Skeletal muscle satellite cell (primary cell): ENCODE measurements at regions not wholly inside any gene's neighbourhood (a gene's known extent, or its start where the extent isn't known, plus 50 kb on each side); places are given as distances from the start of the nearest gene placed in this dataset.
"Not testable (repeated sequence)": the region's sequence is repeated elsewhere in the genome, so short reads cannot be mapped to it uniquely, and the experiment has no call there.

Source experiments
- H3K27me3 ChIP-seq: 2 replicates; pipeline ENCODE4 v1.7.0; 2013; ENCODE audit warnings: low read length; ENCODE audit not compliant: control insufficient read depth, insufficient read depth
- H3K36me3 ChIP-seq: 2 replicates; pipeline ENCODE4 v1.7.0; 2013; ENCODE audit warnings: mild to moderate bottlenecking, control low read depth, low read length; ENCODE audit not compliant: insufficient read depth
- H3K4me1 ChIP-seq: 2 replicates; pipeline ENCODE4 v1.7.0; 2013; ENCODE audit warnings: low read length; ENCODE audit not compliant: control insufficient read depth, insufficient read depth
- H3K4me2 ChIP-seq: 2 replicates; pipeline ENCODE4 v1.7.0; 2013; ENCODE audit warnings: mild to moderate bottlenecking, low read length
- H3K4me3 ChIP-seq: 2 replicates; pipeline ENCODE4 v1.7.0; 2013; ENCODE audit warnings: low read length
- H3K9ac ChIP-seq: 2 replicates; pipeline ENCODE4 v1.7.0; 2013; ENCODE audit warnings: mild to moderate bottlenecking, low read depth, low read length, moderate library complexity
- H3K9me3 ChIP-seq: replicated peaks from 2 replicates; pipeline ENCODE4 v1.7.0; 2013; ENCODE audit warnings: mild to moderate bottlenecking, control low read depth, low read length

DNA sequence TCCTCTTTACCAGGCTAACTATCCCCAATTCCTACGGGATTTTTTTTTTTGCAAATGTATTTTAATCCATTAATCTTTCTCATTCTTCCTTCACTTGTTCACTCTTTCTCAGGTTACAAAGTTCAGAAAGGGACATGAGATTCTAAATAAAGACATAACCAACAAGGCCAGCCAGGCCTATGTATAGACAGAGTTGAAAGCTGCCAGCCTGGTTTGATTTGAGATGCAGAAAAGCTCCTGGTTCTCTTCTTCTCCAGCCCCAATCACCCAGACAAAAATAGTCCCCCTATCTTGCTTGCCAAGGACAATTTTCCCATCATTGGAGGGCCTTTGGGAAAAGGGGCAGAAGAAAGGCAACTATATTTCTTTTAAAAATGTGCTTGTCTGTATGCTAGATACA lies 398.8 kb downstream of the NFIB start:
- no peak overlapping the region for H3K4me2 ChIP-seq
- H3K36me3 ChIP-seq = no peaks in the 10 kb centered on the region
- H3K4me3 ChIP-seq = no peak overlapping the region
- no peaks in the 10 kb centered on the region for H3K9me3 ChIP-seq
- H3K27me3 ChIP-seq = no peaks in the 10 kb centered on the region
- no peak overlapping the region for H3K9ac ChIP-seq
- no peaks in the 10 kb centered on the region for H3K4me1 ChIP-seq

DNA sequence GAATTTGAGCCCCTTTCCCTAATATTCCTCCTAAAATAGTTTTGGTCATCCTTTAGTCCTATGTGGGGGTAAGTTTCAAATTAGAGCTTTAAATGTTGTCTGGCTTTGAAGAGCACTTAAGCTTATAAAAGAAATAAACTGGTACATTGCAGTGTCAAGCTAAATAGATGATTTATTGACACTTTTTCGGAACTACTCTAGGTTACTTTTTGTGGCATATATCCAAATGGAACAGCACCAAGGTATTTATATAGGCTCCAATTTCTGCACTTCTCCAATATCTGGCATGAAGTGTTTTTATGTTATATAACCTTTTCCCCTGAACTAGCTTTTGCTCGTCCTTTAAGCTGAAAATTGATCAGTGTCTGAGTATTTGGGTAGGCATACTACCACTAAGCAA lies 402.5 kb downstream of the NFIB start:
- Histone ChIP-seq H3K9me3 (no peaks in the 10 kb centered on the region), H3K4me2 (no peak overlapping the region), H3K27me3 (no peaks in the 10 kb centered on the region), H3K9ac (no peak overlapping the region), H3K4me3 (no peak overlapping the region), H3K36me3 (no peaks in the 10 kb centered on the region), H3K4me1 (no peaks in the 10 kb centered on the region)

DNA sequence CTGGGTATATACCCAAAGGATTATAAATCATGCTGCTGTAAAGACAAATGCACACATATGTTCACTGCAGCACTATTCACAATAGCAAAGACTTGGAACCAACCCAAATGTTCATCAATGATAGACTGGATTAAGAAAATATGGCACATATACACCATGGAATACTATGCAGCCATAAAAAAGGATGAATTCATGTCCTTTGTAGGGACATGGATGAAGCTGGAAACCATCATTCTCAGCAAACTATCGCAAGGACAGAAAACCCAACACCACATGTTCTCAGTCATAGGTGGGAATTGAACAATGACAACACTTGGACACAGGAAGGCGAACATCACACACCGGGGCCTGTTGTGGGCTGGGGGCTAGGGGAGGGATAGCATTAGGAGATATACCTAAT lies 406.1 kb downstream of the NFIB start:
- H3K4me1 ChIP-seq, H3K4me2 ChIP-seq, H3K36me3 ChIP-seq, H3K4me3 ChIP-seq, H3K27me3 ChIP-seq, H3K9ac ChIP-seq, H3K9me3 ChIP-seq: not testable (repeated sequence)

- H3K4me2 ChIP-seq = no peak overlapping the region
- H3K9ac ChIP-seq = no peak overlapping the region
- no peaks in the 10 kb centered on the region for H3K9me3 ChIP-seq
- no peaks in the 10 kb centered on the region for H3K36me3 ChIP-seq
- H3K4me3 ChIP-seq = no peak overlapping the region
- peaks cover 4% of the 10 kb centered on the region for H3K4me1 ChIP-seq
- no peaks in the 10 kb centered on the region for H3K27me3 ChIP-seq
Observed at GRCh38 chr9:13904746-13905145, 409.2 kb downstream of the NFIB start.

GRCh38 chr9:13904311-13904710 lies 409.6 kb downstream of the NFIB start:
- no peaks in the 10 kb centered on the region for H3K36me3 ChIP-seq
- no peak overlapping the region for H3K4me3 ChIP-seq
- H3K9ac ChIP-seq = no peak overlapping the region
- no peaks in the 10 kb centered on the region for H3K9me3 ChIP-seq
- peaks cover 4% of the 10 kb centered on the region for H3K4me1 ChIP-seq
- H3K4me2 ChIP-seq = no peak overlapping the region
- no peaks in the 10 kb centered on the region for H3K27me3 ChIP-seq

DNA sequence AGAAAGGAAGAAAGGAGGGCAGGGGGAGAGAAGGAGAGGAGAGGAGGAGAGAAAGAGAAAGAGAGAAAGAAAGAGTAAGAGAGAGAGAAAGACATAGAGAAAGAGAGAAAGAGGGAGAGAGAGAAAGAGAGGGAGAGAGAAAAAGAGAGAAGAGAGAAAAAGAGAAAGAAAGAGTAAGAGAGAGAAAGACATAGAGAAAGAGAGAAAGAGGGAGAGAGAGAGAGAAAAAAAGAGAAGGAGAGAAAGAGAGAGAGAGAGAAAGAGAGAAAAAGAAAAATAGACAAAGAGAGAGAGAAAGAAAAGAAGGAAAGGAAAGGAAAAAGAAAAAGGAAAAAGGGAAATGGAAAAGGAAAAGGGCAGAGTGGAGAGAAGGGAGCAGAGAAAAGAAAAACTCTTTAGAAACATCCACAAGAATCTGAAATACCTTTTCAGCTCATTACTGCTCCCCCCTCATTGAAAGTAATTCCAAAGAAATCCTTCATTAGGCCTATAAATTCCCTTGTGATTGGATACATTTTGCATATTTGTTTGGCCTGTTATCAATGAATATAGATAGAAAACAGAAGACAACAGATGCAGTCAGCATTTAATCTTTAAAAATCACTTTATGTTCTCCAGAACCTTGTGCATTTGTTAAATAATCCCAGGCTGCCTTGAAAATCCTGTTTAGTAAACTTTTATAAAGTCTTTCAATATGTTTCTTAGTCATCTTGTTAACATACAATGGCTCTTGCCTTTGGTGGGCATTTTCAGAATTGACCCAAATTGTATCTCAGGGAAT lies 411.5 kb downstream of the NFIB start:
- H3K9me3 ChIP-seq = no peaks in the 10 kb centered on the region
- H3K4me3 ChIP-seq = no peak overlapping the region
- no peaks in the 10 kb centered on the region for H3K36me3 ChIP-seq
- no peaks in the 10 kb centered on the region for H3K27me3 ChIP-seq
- H3K4me1 ChIP-seq = peaks cover 4% of the 10 kb centered on the region
- no peak overlapping the region for H3K9ac ChIP-seq
- no peak overlapping the region for H3K4me2 ChIP-seq

GRCh38 chr9:13901176-13901575 lies 412.8 kb downstream of the NFIB start:
- Histone ChIP-seq H3K4me2 (no peak overlapping the region), H3K9me3 (no peaks in the 10 kb centered on the region), H3K4me3 (no peak overlapping the region), H3K9ac (no peak overlapping the region), H3K4me1 (peaks cover 4% of the 10 kb centered on the region), H3K36me3 (no peaks in the 10 kb centered on the region), H3K27me3 (no peaks in the 10 kb centered on the region)

DNA sequence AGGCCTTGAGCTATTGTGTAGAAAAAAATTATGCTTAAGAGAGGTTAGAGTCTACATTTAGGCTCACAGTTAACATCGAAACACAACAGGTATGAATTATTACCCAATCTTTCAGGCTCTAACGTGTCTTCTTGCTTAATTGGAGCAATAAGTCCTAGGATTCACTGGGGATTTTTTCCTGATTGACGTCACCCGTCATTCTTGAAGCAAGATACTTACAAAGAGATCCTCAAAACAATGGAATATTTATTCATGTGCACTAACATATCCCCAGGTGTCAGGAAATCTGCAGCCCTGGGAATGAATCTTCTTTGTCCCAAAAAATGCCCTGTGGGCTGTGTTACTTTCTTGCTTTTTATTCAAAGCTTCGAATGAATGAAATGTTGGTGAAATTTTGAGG lies 413.5 kb downstream of the NFIB start:
- Histone ChIP-seq H3K4me2 (no peak overlapping the region), H3K4me3 (no peak overlapping the region), H3K27me3 (no peaks in the 10 kb centered on the region), H3K9me3 (no peaks in the 10 kb centered on the region), H3K4me1 (peaks cover 4% of the 10 kb centered on the region), H3K36me3 (no peaks in the 10 kb centered on the region), H3K9ac (no peak overlapping the region)

- H3K9me3 ChIP-seq = no peaks in the 10 kb centered on the region
- no peak overlapping the region for H3K4me3 ChIP-seq
- peaks cover 4% of the 10 kb centered on the region for H3K4me1 ChIP-seq
- H3K27me3 ChIP-seq = no peaks in the 10 kb centered on the region
- no peaks in the 10 kb centered on the region for H3K36me3 ChIP-seq
- no peak overlapping the region for H3K4me2 ChIP-seq
- no peak overlapping the region for H3K9ac ChIP-seq
Observed at GRCh38 chr9:13899924-13900323, 414.0 kb downstream of the NFIB start.

DNA sequence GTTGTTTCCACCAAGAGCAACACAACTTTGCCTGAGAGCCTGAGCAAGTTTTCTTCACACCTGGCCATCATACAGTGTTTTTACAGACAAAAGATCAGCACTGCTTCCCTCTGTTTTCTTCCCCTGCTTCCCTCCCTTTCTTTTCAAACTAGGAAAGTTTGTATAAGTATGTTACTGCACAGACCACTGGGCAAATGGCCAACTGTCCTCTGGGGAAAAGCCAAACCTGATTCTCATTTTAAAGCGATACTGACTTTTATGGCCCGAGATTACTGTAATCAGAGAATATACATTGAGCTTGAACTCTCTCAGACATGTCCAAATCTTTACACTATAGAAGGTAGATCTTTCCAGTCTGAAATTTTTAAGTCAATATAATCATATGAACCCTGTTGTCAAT lies 415.0 kb downstream of the NFIB start:
- H3K4me2 ChIP-seq = no peak overlapping the region
- H3K36me3 ChIP-seq = no peaks in the 10 kb centered on the region
- no peak overlapping the region for H3K9ac ChIP-seq
- no peak overlapping the region for H3K4me3 ChIP-seq
- no peaks in the 10 kb centered on the region for H3K27me3 ChIP-seq
- no peaks in the 10 kb centered on the region for H3K4me1 ChIP-seq
- no peaks in the 10 kb centered on the region for H3K9me3 ChIP-seq

GRCh38 chr9:13896922-13897835 lies 416.8 kb downstream of the NFIB start:
- Histone ChIP-seq H3K4me1 (no peaks in the 10 kb centered on the region), H3K4me2 (no peak overlapping the region), H3K4me3 (no peak overlapping the region), H3K36me3 (no peaks in the 10 kb centered on the region), H3K9ac (no peak overlapping the region), H3K27me3 (no peaks in the 10 kb centered on the region), H3K9me3 (no peaks in the 10 kb centered on the region)
